ENCODE measurements at regions not wholly inside any gene's neighbourhood (a gene's known extent, or its start where the extent isn't known, plus 50 kb on each side); places are given as distances from the start of the nearest gene placed in this dataset.
"Not testable (repeated sequence)": the region's sequence is repeated elsewhere in the genome, so short reads cannot be mapped to it uniquely, and the experiment has no call there.

- DNase-seq (ENCODE audit: extremely low read depth in 1 of 2, low read depth in 1 of 2), result no peak
Observed at GRCh38 chr1:99062192-99062591, 57.5 kb upstream of the PLPPR5 start.

- no peak for DNase-seq (ENCODE audit: extremely low read depth in 1 of 2, low read depth in 1 of 2)
Observed at GRCh38 chr1:99069146-99069545, 64.5 kb upstream of the PLPPR5 start.

- DNase-seq (ENCODE audit: extremely low read depth in 1 of 2, low read depth in 1 of 2), result not testable (repeated sequence)
Observed at GRCh38 chr1:99078529-99078928, 73.9 kb upstream of the PLPPR5 start.

- no peak for DNase-seq (ENCODE audit: extremely low read depth in 1 of 2, low read depth in 1 of 2)
Observed at GRCh38 chr1:99082366-99082765, 77.7 kb upstream of the PLPPR5 start.

DNA sequence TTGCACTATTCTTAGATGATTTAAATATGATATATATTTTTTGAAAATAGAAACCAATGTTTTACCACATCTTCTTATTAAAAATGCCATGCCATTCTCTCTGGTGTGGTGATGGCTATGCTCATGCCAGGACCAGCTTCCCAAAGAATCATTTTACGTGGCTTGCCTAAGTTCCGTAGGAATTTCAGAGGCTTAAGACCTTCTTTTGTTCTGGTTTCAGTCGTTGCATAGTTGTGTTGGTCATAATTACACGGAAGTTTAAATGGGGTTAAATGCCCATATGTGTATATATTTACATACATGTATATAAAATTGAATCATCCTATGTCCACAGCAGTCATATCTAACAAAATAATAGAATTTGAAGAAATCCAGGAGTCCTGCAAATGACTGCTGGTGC, 78.7 kb upstream of the PLPPR5 start:
- no peak for DNase-seq (ENCODE audit: extremely low read depth in 1 of 2, low read depth in 1 of 2)

GRCh38 chr1:99084562-99084961, 79.9 kb upstream of the PLPPR5 start:
- no peak for DNase-seq (ENCODE audit: extremely low read depth in 1 of 2, low read depth in 1 of 2)

DNA sequence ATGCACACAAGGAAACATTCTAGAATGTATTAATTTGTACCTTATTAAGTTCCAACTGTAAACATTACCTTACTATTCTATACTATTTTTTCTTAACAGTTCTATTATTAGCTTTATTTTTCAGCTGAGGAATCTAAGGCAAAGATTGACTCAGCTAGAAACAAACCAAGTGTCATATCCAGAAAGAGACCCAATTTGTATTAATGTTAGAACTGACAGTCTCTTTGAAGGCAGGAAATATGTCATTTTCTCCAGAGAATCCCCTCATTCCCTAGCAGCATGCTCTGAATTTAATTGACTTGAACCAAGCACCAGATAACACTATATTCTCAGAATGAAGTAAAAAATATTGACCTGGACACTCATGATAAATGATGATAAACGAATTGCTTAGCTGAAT, 81.4 kb upstream of the PLPPR5 start:
- DNase-seq (ENCODE audit: extremely low read depth in 1 of 2, low read depth in 1 of 2), result no peak

- DNase-seq (ENCODE audit: extremely low read depth in 1 of 2, low read depth in 1 of 2), result no peak
Observed at GRCh38 chr1:99098589-99098988, 93.9 kb upstream of the PLPPR5 start.

DNA sequence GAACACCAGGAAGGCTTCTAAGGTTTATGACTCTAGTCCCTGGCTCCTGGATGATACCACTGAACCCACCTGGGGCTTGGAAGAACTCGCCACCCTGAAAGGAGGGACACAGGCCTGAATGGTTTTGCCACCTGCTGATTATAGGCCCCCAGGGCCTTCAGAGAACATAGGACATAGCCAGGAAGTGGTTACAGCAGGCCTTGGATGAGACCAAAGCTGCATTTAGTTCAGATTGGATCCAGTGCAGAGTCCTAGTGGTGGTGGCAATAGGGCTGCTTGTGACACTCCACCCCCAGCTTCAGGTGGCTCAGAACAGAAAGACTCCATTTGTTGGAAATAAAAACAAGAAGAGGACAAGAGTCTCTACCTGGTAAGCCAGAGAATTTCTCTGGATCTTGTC, 101.6 kb upstream of the PLPPR5 start:
- no peak for DNase-seq (ENCODE audit: extremely low read depth in 1 of 2, low read depth in 1 of 2)

- DNase-seq (ENCODE audit: extremely low read depth in 1 of 2, low read depth in 1 of 2), result no peak
Observed at GRCh38 chr1:99107680-99108079, 103.0 kb upstream of the PLPPR5 start.

- no peak for DNase-seq (ENCODE audit: extremely low read depth in 1 of 2, low read depth in 1 of 2)
Observed at GRCh38 chr1:99110140-99111041, 105.7 kb upstream of the PLPPR5 start.

- no peak for DNase-seq (ENCODE audit: extremely low read depth in 1 of 2, low read depth in 1 of 2)
Observed at GRCh38 chr1:99115231-99115630, 110.6 kb upstream of the PLPPR5 start.

DNA sequence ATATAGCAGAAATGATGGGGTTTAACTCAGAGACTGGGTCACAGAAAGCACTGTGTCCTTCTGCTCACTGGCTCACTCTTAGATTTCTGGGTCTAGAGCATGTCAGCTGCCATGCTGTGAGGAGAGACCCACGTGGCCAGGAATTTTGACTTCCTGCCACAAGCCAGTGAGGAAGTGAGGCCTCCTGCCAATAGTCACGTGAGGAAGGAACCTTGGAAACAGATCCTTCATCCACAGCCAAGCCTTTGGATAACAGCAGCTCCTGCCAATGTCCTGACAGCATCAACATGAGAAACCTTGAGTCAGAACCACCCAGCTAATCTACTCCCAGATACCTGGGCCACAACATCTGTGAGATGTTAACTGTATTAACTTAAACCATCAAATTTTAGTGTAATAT, 114.5 kb upstream of the PLPPR5 start:
- no peak for DNase-seq (ENCODE audit: extremely low read depth in 1 of 2, low read depth in 1 of 2)

DNA sequence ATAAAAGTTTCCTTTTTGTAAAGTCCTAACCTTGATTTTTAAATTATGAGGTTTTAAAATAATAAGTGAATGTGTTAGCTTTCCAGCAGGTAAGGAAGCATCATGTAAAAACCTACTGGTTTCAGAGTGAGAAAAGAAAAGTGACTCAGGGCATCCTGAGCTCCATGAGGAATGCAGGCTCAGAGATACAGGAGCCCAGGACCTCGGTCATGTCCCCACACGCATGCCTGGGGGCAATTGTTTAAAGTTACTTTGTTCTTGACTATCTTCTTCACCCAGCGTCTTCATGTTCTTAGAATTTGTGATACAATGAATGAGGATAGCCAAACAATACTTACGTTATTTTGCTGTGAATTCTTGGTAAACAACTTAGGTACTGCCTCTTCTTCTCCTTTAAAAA, 117.4 kb upstream of the PLPPR5 start:
- DNase-seq (ENCODE audit: extremely low read depth in 1 of 2, low read depth in 1 of 2), result no peak

GRCh38 chr1:99123936-99124335, 119.3 kb upstream of the PLPPR5 start:
- no peak for DNase-seq (ENCODE audit: extremely low read depth in 1 of 2, low read depth in 1 of 2)

DNA sequence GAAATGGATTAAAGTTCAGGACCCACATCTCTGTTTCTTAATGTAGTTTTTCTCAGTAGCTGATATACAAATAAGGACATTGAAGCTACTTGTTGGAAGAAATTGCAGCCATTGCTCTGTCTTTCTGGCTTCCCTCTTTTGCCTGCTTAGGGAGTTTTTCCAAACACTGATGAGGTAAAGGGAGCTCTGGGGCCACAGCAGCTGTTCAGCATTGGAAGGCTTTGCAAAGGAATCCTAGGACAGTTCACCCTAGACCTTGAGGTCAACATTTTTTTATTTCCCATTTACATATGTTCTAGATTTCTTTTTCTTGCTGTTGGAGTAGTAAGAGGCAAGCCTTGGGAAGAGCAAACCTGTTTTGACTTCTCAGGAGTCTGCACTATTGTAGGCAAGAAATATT, 126.9 kb upstream of the PLPPR5 start:
- no peak for DNase-seq (ENCODE audit: extremely low read depth in 1 of 2, low read depth in 1 of 2)

DNA sequence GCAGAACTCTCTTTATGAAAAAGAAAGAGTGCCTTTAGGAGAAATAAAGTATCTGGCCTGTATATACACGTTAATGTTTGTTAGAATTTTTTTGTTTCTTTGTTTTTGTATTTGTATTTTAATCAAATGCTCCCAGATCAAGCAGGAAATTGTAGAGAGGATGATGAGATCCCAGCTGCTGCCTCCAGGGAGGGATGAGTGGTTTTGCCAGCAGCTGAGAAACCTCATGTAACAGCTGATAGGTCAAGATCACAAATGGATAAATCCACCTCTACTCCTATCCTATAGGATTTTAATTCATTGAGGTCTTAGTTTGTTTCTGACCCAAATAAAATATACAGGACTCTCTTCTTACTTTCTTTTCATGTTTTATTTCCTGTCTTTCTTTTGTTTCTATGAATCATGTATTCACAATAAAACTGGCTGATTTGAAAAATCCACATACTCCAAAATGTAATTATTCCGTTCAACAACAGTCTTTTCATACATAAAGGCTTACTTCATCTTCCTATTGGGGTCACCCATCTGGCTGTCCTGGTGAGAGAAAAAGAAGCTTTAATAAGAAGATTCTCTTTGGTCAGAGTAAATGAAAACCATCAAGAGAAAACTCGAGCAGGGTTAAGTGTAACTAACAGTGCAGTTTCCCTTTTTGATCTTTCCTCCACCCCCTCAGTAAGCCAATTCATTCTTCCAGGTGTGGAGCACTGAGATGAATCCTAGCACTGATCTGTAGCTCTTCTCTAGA, 129.3 kb upstream of the PLPPR5 start:
- no peak for DNase-seq (ENCODE audit: extremely low read depth in 1 of 2, low read depth in 1 of 2)

DNA sequence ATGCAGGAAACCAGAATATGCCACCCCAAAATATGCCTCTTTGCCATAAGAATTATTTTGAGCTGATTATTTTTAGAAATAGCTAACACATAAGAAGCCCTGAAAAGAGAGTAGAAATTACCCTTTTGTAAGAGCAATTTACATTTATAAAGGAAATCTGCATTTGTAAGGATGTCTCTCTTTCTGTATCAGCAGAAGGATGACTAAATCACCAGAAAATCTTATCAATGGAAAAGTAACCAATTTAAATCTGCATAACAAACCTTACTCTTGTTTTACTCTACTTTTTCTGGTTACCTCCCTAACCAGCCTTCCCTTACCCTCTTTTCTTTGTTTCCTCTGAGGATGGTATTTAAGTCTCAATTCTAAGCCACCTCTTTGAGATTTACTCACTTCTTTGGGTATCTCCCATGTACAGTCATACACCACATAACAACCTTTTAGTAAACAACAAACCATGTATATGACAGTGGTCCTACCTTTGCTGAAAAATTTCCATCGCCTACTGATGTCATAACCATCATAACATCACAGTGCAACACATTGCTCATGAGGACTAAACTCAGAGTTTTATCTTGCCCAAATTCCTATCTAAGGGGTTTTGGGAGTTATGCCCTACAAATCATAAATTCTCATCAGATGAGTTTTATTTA, 126.6 kb upstream of the PLPPR4 start:
- no peak for DNase-seq (ENCODE audit: extremely low read depth in 1 of 2, low read depth in 1 of 2)

DNA sequence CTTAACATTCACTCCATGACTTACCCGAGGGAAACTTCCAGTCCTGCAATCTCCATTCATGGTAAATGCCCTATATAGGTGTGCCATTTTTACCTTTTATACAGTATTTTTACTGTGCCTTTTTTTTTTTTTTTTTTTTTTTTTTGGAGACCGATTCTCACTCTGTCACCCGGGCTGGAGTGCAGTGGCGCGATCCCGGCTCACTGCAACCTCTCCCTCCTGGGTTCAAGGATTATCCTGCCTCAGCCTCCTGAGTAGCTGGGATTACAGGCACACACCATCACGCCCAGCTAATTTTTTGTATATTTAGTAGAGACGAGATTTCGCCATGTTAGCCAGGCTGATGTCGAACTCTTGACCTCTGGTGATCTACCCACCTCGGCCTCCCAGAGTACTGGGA, 124.4 kb upstream of the PLPPR4 start:
- DNase-seq (ENCODE audit: extremely low read depth in 1 of 2, low read depth in 1 of 2), result no peak

DNA sequence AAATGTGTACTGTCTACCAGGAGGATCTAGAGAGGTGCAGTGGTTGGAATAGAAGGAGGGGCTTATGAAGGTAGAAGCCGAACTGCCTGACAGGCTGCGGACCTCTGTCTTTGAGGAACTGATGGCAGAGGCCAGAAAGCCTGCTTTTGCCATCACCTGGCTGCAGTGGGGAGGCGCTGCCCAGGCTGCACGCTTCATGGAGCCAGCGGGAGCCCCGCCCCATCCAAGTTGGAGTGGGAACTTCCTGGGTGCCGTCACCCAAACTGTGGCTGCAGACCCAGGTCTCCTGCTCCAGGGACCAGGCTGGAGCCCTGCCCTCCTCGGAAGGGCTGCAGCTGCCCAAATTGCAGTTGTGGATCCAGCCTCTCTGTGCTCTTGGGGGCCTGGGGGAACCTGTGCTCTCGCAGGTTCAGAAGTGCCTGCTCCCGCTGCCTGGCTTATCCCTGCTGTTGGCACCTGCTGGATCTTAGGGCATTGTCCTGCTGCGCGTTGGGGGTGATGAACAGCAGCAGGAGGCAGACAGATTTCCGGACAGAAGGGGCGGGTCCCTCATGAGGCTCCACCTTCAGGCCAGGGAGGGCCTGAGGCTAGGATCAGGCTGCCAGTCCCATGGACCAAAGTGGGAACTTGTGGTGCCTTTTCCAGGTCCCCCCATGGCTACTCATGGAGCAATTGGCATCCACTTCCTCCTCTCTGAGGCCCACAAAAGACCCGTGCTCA, 118.0 kb upstream of the PLPPR4 start:
- DNase-seq (ENCODE audit: extremely low read depth in 1 of 2, low read depth in 1 of 2), result no peak

- DNase-seq (ENCODE audit: extremely low read depth in 1 of 2, low read depth in 1 of 2), result no peak
Observed at GRCh38 chr1:99149952-99150351, 114.3 kb upstream of the PLPPR4 start.

Data from stimulated activated CD8-positive, alpha-beta memory T cell treated with anti-CD3 and anti-CD28 coated beads, Interleukin-7, amount 100 ng/mL, for 48 hours (primary cell).